C4-2B (cell line): ENCODE measurements at regions not wholly inside any gene's neighbourhood (a gene's known extent, or its start where the extent isn't known, plus 50 kb on each side); places are given as distances from the start of the nearest gene placed in this dataset.

Experiments used
- CTCF ChIP-seq: fragments of 450-650 bp; conservative IDR thresholded peaks from 2 replicates; pipeline ENCODE4 v1.5.1; 2017; ENCODE audit warnings: mild to moderate bottlenecking
- ZFX ChIP-seq: fragments of 450-650 bp; IDR thresholded peaks from 2 replicates; pipeline ENCODE4 v1.6.1; 2017

GRCh38 chr22:23511627-23512347 is 68.3 kb downstream of the IGLL1 start:
- TF ChIP-seq CTCF, result no peak
- TF ChIP-seq ZFX, result no peak
